RKO (cell line): ENCODE measurements at regions not wholly inside any gene's neighbourhood (a gene's known extent, or its start where the extent isn't known, plus 50 kb on each side); places are given as distances from the start of the nearest gene placed in this dataset.

Experiments
- DNase-seq: peaks from one replicate; pipeline ENCODE4 v3.0.0-alpha.2; 2016; ENCODE audit warnings: low spot score

- DNase-seq = no peak
Observed at GRCh38 chr5:159861086-159861485, 55.2 kb upstream of the ADRA1B start.

- no peak for DNase-seq
Observed at GRCh38 chr5:159864885-159865691, 51.2 kb upstream of the ADRA1B start.

- no peak for DNase-seq
Observed at GRCh38 chr5:159866093-159866492, 50.2 kb upstream of the ADRA1B start.
